H9 (cell line): ENCODE measurements at regions not wholly inside any gene's neighbourhood (a gene's known extent, or its start where the extent isn't known, plus 50 kb on each side); places are given as distances from the start of the nearest gene placed in this dataset.

ENCODE experiments used
- DNase-seq: peaks from one replicate; pipeline ENCODE4 v3.0.0-alpha.2; 2017
- H2AFZ ChIP-seq: one replicate; pipeline ENCODE4 v1.6.1; 2013; ENCODE audit warnings: mild to moderate bottlenecking, low read length, control low read depth, moderate library complexity
- H2AK5ac ChIP-seq: 2 replicates; pipeline ENCODE4 v1.6.1; 2013; ENCODE audit warnings: low read length, control low read depth, mixed read lengths; ENCODE audit not compliant: insufficient read length
- H2BK120ac ChIP-seq: one replicate; pipeline ENCODE4 v1.6.1; 2013; ENCODE audit warnings: low read depth, mild to moderate bottlenecking, low read length, control low read depth, inconsistent platforms; ENCODE audit not compliant: poor library complexity, severe bottlenecking
- H2BK12ac ChIP-seq: 2 replicates; pipeline ENCODE4 v1.6.1; 2013; ENCODE audit warnings: low read length, control low read depth, mixed read lengths, low read depth; ENCODE audit not compliant: insufficient read length
- H2BK15ac ChIP-seq: 2 replicates; pipeline ENCODE4 v1.6.1; 2013; ENCODE audit warnings: low read depth, low read length, control low read depth
- H2BK20ac ChIP-seq: one replicate; pipeline ENCODE4 v1.6.1; 2013; ENCODE audit warnings: low read depth, mild to moderate bottlenecking, low read length, control low read depth, inconsistent platforms; ENCODE audit not compliant: poor library complexity, severe bottlenecking
- H2BK5ac ChIP-seq: 2 replicates; pipeline ENCODE4 v1.6.1; 2013; ENCODE audit warnings: low read length, control low read depth, mixed read lengths; ENCODE audit not compliant: insufficient read length
- H3K14ac ChIP-seq: 2 replicates; pipeline ENCODE4 v1.6.1; 2013; ENCODE audit warnings: low read length, control low read depth; ENCODE audit not compliant: insufficient read depth
- H3K18ac ChIP-seq: 2 replicates; pipeline ENCODE4 v1.6.1; 2013; ENCODE audit warnings: low read depth, mild to moderate bottlenecking, mixed read lengths, low read length, control low read depth; ENCODE audit not compliant: insufficient read length
- H3K23ac ChIP-seq: 2 replicates; pipeline ENCODE4 v1.6.1; 2013; ENCODE audit warnings: low read length, control low read depth, mixed read lengths, low read depth; ENCODE audit not compliant: insufficient read length
- H3K23me2 ChIP-seq: 2 replicates; pipeline ENCODE4 v1.6.1; 2013; ENCODE audit warnings: low read depth, mild to moderate bottlenecking, mixed read lengths, low read length, control low read depth; ENCODE audit not compliant: insufficient read length, poor library complexity, severe bottlenecking
- H3K27ac ChIP-seq: 2 replicates; pipeline ENCODE4 v1.5.1; 2013; ENCODE audit warnings: low read length, control low read depth, mixed read lengths, low read depth; ENCODE audit not compliant: insufficient read length
- H3K27me3 ChIP-seq: 2 replicates; pipeline ENCODE4 v1.6.1; 2013; ENCODE audit warnings: low read length, control low read depth, inconsistent platforms; ENCODE audit not compliant: insufficient read depth
- H3K4ac ChIP-seq: 2 replicates; pipeline ENCODE4 v1.6.1; 2013; ENCODE audit warnings: low read depth, mild to moderate bottlenecking, control low read depth, inconsistent platforms, low read length, moderate library complexity
- H3K4me1 ChIP-seq: 2 replicates; pipeline ENCODE4 v1.6.1; 2013; ENCODE audit warnings: low read length, control low read depth, inconsistent platforms; ENCODE audit not compliant: insufficient read depth
- H3K4me2 ChIP-seq: 2 replicates; pipeline ENCODE4 v1.6.1; 2013; ENCODE audit warnings: low read length, control low read depth, mixed read lengths; ENCODE audit not compliant: insufficient read length, insufficient read depth
- H3K56ac ChIP-seq: 2 replicates; pipeline ENCODE4 v1.6.1; 2013; ENCODE audit warnings: low read depth, mild to moderate bottlenecking, mixed read lengths, low read length, control low read depth; ENCODE audit not compliant: insufficient read length
- H3K79me1 ChIP-seq: 2 replicates; pipeline ENCODE4 v1.6.1; 2013; ENCODE audit warnings: low read depth, mild to moderate bottlenecking, moderate library complexity, low read length, control low read depth, inconsistent platforms; ENCODE audit not compliant: insufficient read depth, poor library complexity, severe bottlenecking
- H3K79me2 ChIP-seq: 2 replicates; pipeline ENCODE4 v1.6.1; 2013; ENCODE audit warnings: low read length, control low read depth, inconsistent platforms; ENCODE audit not compliant: insufficient read depth
- H3K9ac ChIP-seq: 2 replicates; pipeline ENCODE4 v1.6.1; 2013; ENCODE audit warnings: low read length, control low read depth, mixed read lengths; ENCODE audit not compliant: insufficient read length; ENCODE audit errors: extremely low read depth
- H3K9me3 ChIP-seq: one replicate; pipeline ENCODE4 v1.6.1; 2013; ENCODE audit warnings: low read depth, low read length, inconsistent platforms; ENCODE audit not compliant: control insufficient read depth
- H3T11ph ChIP-seq: one replicate; pipeline ENCODE4 v1.6.1; 2013; ENCODE audit warnings: mild to moderate bottlenecking, low read length, control low read depth, inconsistent platforms
- H4K20me1 ChIP-seq: one replicate; pipeline ENCODE4 v1.6.1; 2013; ENCODE audit not compliant: control insufficient read depth, insufficient read length, insufficient read depth
- H4K5ac ChIP-seq: 2 replicates; pipeline ENCODE4 v1.6.1; 2013; ENCODE audit warnings: low read depth, mild to moderate bottlenecking, mixed read lengths, low read length, control low read depth; ENCODE audit not compliant: insufficient read length
- H4K8ac ChIP-seq: replicated peaks from 2 replicates; pipeline ENCODE4 v1.6.1; 2013; ENCODE audit warnings: low read length, control low read depth, mixed read lengths, low read depth; ENCODE audit not compliant: insufficient read length
- H4K91ac ChIP-seq: 2 replicates; pipeline ENCODE4 v1.6.1; 2013; ENCODE audit warnings: low read depth, mild to moderate bottlenecking, moderate library complexity, mixed read lengths, low read length, control low read depth; ENCODE audit not compliant: insufficient read length
- H3K27ac Mint-ChIP-seq, 3 experiments: 2 replicates in 2 of 3; 3 replicates in 1 of 3; pipeline ENCODE4 v1.8.0; 2020 to 2021; ENCODE audit warnings: mixed read lengths in 3 of 3, mild to moderate bottlenecking in 1 of 3, moderate library complexity in 1 of 3
- H3K27me3 Mint-ChIP-seq: 2 replicates; pipeline ENCODE4 v1.8.0; 2021; ENCODE audit warnings: low read depth, mild to moderate bottlenecking, moderate library complexity, mixed read lengths
- H3K36me3 Mint-ChIP-seq, 3 experiments: 2 replicates in 2 of 3; 3 replicates in 1 of 3; pipeline ENCODE4 v1.8.0; 2020 to 2021; ENCODE audit warnings: low read depth in 3 of 3, mixed read lengths in 3 of 3; ENCODE audit not compliant: insufficient read depth in 1 of 3
- H3K4me1 Mint-ChIP-seq, 2 experiments: 2 replicates each; pipeline ENCODE4 v1.8.0; 2020; ENCODE audit warnings: mixed read lengths in 2 of 2
- H3K4me3 Mint-ChIP-seq, 2 experiments: 2 replicates in 1 of 2; 3 replicates in 1 of 2; pipeline ENCODE4 v1.8.0; 2020 to 2021; ENCODE audit warnings: mild to moderate bottlenecking in 2 of 2, mixed read lengths in 2 of 2, moderate library complexity in 1 of 2
- H3K9me3 Mint-ChIP-seq, 2 experiments: 2 replicates in 1 of 2; 3 replicates in 1 of 2; pipeline ENCODE4 v1.8.0; 2020; ENCODE audit warnings: mild to moderate bottlenecking in 2 of 2, mixed read lengths in 2 of 2, moderate library complexity in 1 of 2
- CTCF ChIP-seq: fragments of 200-600 bp; sonication (generic); conservative IDR thresholded peaks from 3 replicates; pipeline ENCODE4 v1.8.0; 2021; ENCODE audit warnings: antibody characterized with exemption, mild to moderate bottlenecking
- WGBS: extraction: QIAGEN DNeasy Blood & Tissue Kit; methylation state at CpG from one replicate; pipeline ENCODE4 v1.1.7; 2013; ENCODE audit warnings: missing lambda C conversion rate, low lambda C conversion rate, mixed read lengths; ENCODE audit not compliant: insufficient read length; ENCODE audit errors: extremely low coverage; 5-methylcytosine and 5-hydroxymethylcytosine counted together

DNA sequence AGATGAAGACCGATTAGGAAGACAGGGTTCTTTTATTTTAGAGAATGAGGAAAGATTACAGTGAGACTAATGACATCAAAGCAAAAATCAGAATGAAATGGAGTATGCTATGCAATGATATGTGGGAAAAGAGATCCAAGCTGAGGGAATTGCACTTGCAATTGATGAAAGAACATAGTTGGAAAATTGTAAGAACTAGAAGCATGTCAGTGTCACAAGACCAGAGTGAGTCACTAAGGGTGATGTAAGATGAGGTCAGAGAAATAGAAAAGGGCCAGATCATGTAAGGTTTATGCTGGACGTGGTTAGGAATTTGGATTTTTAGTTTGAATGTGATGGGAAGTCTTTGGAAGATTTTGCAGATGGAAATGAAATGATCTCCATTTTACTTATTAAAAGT, 1937.3 kb downstream of the OLFM4 start:
- peaks cover 0 to 7% of the 10 kb centered on the region in 2 experiments; a peak in 2 of 4 replicates for H3K4me1 Mint-ChIP-seq
- Histone ChIP-seq H4K5ac (no peak overlapping the region), H3K56ac (no peak overlapping the region), H2BK12ac (no peak overlapping the region), H2BK120ac (no peak overlapping the region), H3K27me3 (no peaks in the 10 kb centered on the region), H3K18ac (no peak overlapping the region), H4K91ac (no peak overlapping the region), H3K4ac (no peak overlapping the region), H3T11ph (no peak overlapping the region), H2BK15ac (no peak overlapping the region), H3K23ac (no peak overlapping the region), H3K9ac (no peak overlapping the region), H3K4me2 (no peak overlapping the region), H4K8ac (no peak overlapping the region), H2BK20ac (no peak overlapping the region), H3K79me2 (no peaks in the 10 kb centered on the region), H3K79me1 (no peaks in the 10 kb centered on the region), H3K23me2 (no peaks in the 10 kb centered on the region), H3K27ac (no peak overlapping the region), H3K14ac (no peak overlapping the region), H4K20me1 (no peaks in the 10 kb centered on the region), H3K9me3 (no peaks in the 10 kb centered on the region), H2AK5ac (no peak overlapping the region), H3K4me1 (no peaks in the 10 kb centered on the region), H2BK5ac (no peak overlapping the region), H2AFZ (no peak overlapping the region)
- no peak for DNase-seq
- no peak for TF ChIP-seq CTCF
- H3K27me3 Mint-ChIP-seq: no peaks in the 10 kb centered on the region
- no peak overlapping the region for H3K4me3 Mint-ChIP-seq
- H3K27ac Mint-ChIP-seq: no peak overlapping the region; a peak in 1 of 7 replicates
- 100% methylated on average over 1 of the region's 2 CpGs for WGBS
- H3K36me3 Mint-ChIP-seq: peaks cover under 1 to 11% (median 8%) of the 10 kb centered on the region in 3 experiments; a peak in 5 of 7 replicates
- peaks cover 6% of the 10 kb centered on the region in 2 experiments for H3K9me3 Mint-ChIP-seq
